ENCODE measurements at regions not wholly inside any gene's neighbourhood (a gene's known extent, or its start where the extent isn't known, plus 50 kb on each side); places are given as distances from the start of the nearest gene placed in this dataset.
"Not testable (repeated sequence)": the region's sequence is repeated elsewhere in the genome, so short reads cannot be mapped to it uniquely, and the experiment has no call there.

DNA sequence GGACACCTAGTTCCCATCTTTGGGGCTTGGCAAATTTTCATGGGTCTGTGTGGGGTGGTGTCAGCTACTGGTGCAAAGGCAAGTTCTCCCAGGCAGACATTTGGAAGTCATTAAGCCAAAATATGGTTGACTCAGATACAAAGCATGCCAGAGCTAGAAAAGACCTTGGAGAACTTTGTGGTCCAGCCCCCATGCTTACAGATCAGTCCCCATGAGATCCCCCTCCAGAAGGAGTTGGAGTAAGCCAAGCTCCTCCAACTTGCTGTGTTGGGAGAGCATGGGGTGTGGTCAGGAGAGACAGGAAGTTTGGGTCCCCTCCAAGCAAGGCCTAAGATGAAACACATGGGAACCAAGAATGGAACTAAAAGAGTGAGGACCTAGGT, 224.5 kb downstream of the CYP26B1 start:
- no peak for DNase-seq (ENCODE audit: low read depth in 2 of 2)

DNA sequence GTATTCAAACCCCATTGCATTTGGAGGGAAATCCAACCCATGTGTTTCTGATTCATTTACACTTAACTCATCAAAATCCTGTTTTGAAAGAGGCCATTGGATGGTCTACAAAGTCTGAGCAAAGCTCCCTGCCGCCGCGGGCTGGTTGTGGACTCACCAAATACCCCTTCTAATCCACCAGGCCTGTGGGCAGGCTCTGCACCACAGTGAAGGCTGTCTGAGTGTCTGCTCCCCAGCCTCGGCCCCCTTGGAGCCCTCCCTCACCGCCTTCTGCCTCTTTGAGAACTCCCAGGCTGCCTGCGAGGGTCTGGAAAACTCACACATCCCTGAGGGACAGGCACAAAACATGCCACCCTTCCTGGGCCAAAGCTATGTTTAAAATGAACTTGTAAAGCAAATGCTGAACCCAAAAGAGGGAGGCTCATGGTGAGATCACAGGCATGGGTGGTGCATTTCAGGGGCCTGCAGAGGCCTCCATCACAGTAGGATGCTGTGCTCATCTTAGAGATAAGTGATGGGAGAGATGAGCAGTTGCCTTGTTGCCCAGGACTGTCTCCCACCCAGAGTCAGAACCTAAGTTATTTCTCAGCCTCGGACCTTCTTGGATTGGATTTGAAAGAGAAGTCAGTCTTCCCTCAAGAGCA, 225.0 kb downstream of the CYP26B1 start:
- DNase-seq (ENCODE audit: low read depth in 2 of 2), result no peak

DNA sequence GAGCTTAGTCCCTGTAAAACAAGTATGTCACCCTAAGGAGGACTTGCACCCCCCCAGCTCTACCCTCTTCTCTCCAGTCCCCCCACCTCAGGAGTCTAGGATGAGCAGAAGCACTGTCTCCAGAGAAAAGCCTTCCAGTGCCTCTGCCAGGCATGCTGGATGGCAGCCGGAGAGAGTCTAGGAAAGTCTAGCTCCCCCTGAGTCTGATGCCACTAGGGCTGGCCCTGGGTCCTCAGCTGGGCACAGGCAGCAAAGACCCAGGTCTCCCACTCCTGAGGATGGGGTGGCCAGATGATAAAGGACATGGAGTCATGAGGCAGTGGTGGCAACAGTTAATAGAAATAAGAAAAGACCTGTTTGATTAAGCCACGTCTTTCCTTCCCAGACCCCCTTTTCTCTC, 225.6 kb downstream of the CYP26B1 start:
- DNase-seq (ENCODE audit: low read depth in 2 of 2), result no peak

DNA sequence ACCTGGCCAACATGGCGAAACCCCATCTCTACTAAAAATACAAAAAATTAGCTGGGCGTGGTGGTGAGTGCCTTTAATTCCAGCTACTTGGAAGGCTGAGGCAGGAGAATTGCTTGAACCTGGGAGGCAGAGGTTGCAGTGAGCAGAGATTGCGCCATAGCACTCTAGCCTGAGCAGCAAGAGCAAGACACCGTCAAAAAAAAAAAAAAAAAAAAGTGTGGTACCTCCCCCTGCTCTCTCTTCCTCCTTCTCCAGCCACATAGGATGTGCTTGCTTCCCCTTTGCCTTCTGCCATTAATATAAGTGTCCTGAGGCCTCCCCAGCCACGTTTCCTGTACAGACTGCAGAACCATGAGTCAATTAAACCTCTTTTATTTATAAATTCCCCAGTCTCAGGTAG, 226.8 kb downstream of the CYP26B1 start:
- DNase-seq (ENCODE audit: low read depth in 2 of 2), result not testable (repeated sequence)

DNA sequence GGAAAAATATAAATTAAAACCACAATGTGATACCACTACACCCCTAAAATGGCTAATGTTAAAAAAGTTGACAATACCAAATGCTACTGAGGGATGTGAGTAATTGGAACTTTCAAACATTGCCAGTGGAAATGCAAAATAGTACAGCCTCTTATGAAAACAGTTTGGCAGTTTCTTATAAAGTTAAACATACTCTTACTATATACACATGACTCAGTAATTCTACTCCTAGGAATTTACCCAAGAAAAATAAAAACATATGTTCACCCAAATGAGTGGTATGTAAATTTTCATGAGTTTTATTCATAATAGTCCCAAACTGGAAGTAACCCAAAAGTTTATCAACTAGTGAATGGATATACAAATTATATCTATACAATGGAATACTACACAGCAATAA, 228.0 kb downstream of the CYP26B1 start:
- DNase-seq (ENCODE audit: low read depth in 2 of 2), result no peak

DNA sequence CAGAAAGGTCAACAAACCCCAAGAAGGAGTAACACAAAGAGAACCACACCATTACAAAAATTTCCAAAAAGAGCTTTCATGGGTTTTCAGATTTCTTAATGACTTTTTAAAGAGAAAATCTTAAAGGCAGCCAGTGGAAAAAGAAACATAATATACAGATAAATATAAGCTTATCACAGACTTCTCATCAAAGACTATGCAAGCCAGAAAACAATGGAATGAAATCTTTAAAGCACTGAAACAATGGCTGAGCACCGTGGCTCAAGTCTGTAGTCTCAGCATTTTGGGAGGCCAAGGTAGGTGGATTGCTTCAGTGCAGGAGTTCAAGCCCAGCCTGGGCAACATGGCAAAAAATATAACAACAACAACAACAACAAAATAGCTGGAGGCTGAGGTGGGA, 237.4 kb downstream of the CYP26B1 start:
- DNase-seq (ENCODE audit: low read depth in 2 of 2), result no peak

DNA sequence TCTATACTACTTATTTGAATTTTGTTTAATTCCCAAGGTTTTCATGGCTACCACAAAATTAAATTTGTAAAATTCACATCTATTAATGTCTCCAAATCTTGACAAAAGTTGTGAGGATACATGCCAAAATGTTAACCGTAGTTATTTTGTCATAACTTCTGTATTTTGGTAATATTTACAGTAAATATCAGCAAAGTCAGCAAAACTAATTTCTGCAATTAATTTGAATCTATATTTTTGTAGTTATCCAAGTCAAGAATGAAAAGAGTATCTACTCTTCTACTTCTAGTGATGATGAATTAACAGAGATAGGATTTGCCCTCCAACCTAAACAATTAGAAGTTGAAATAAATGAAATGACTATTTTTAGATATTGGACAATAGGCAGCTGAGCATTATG, 238.9 kb downstream of the CYP26B1 start:
- no peak for DNase-seq (ENCODE audit: low read depth in 2 of 2)

DNA sequence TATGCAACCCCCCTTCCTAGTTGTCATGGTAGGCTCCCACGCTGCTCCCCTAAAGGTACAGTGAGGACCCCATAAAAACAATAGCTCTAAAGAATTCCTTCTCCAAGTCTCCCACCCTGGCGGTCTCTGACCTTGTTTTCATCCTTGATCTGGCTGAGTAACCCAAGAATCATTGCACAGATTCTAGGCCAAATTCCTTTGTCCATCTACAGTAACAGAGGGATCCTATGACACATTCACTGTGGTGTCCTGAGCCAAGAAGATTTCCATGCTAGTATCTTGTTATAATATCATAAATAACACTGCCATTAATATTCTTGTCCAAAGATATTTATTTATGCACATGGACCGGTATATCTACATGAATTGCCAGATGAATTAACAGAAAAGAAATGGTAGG, 240.2 kb downstream of the CYP26B1 start:
- no peak for DNase-seq (ENCODE audit: low read depth in 2 of 2)

DNA sequence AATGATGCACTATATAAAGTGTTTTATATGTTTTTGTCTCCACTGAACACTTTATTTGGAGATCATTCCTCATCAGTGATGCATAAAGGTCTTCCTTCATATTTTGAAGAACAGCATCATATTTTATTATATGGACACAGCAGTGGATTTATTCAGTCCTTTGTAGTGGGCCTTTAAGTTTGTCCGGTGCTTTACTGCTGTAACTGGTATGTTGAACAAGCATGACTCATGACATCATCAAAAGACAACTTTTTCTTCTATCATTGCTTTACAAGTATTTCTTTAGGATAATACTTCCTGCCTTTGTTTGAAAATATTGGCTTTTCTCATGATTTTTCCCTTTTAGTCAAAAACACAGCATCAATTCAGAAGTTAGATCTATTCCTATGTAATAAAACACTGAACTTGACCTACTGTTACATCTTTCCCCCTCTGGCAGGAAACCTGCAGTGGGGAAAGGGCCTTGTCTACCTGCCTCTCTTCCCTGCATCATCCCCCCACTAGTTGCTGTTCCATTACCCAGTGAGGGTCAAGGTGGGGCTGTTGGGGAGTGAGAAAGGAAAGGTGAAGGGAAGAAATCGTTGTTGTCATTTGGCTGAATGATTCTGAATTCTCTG, 241.2 kb downstream of the CYP26B1 start:
- no peak for DNase-seq (ENCODE audit: low read depth in 2 of 2)

DNA sequence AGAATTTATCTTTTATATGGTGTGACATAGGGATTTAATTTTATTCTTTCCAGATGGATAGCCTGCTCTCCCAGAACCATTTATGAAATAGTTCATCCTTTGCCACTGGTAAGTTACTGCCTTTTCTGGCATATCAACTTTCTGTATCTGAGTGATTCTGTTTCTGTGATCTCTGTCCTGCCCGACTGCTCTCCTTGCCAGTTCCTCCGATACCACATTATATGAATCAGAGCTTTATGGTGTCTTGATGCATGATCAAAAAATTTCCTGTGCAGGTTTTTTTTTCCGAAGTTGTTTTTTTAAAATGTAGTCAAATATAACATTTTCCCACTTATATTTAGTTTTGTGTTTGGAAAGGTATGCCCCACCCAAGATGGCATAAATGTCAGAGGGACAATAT, 242.5 kb downstream of the CYP26B1 start:
- no peak for DNase-seq (ENCODE audit: low read depth in 2 of 2)

DNA sequence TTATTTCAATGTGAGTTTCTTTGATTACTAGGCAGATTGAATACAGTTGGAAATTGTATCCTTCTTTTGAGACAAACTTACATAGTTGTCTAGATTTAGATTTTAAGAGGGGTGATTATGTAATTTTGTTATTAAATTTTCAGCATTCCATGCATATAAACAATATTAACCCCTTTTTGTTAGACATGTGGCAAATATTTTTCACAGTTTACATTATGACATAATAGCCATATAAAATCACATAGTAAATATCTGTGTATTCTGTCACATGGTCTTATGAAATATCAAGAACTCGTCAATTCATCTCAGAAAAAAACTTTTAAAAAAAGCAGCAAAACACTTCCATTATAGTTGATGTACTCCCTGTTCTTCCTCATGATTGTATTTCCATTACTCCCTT, 243.8 kb downstream of the CYP26B1 start:
- DNase-seq (ENCODE audit: low read depth in 2 of 2), result no peak

DNA sequence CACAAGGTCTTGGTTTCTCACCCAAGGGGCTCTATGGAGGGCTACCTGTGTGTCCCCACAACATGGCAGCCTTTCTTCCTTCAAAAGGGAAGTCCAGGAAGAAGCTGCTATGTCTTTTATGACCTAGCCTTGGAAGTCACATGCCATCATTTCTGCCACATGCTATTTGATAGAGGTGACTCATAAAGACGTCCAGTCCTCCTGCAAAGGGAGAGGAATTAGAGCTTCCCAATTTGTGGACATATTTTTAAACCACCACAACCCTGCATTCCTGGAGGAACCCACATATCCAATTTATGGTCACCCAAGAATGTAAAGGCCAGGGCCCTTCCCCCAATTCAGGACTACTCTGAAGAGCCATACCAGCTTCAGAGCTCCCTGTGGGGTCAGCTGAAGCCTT, 246.2 kb downstream of the CYP26B1 start:
- no peak for DNase-seq (ENCODE audit: low read depth in 2 of 2)

DNA sequence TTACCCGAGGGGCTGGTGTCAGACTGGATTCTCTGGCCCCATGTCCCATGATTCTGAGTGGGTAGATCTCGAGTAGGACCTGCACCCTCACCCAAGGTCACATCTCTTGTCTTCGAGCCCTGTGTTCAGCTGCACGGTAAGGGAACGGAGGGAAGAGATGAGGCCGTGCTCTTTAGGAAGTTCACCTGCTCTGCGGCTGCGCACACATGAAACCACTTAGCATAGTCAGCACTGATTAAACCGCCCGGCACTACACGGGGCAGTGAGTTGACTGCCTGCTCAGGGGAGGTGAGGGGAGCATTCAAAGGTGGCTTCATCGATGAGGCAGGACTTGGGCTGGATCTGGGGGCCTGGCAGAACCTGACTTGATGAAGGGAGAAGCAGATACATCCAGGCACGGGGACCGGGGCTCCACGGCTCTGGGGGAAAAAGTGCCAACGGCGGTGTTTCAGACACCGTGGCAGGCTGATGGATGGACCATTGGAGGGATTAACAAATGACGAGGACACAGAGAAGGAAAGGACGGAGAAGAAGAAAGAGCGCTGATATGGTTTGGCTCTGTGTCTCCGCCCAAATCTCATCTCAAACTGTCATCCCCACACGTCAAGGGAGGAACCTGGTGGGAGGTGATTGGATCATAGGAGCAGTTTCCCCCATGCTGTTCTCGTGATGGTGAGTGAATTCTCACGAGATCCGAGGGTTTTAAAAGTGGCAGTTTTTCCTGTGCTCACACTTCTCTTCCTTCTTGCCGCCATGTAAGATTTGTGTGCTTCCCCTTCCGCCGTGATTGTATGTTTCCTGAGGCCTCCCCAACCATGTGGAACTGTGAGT, 248.6 kb downstream of the CYP26B1 start:
- DNase-seq (ENCODE audit: low read depth in 2 of 2), result no peak

DNA sequence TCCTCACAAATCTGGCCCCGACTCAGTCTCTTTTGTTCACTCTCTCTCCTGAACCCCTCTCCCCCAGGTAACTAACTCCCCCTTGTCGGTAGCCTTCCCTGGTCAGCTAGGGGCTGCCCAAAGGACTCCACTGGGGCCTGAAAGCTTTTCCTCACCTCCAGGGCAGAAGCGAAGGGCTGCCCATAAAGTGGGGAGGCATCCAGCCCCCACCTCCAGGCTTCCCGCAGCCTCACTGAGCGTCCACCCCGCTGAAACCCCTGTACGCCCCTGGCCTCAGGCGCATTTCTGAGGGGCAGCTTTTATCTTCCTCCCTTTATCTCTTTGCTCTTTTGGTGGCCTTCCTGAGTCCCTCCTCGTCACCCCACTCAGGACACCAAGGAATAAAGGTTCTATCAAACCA, 249.3 kb downstream of the CYP26B1 start:
- DNase-seq (ENCODE audit: low read depth in 2 of 2), result no peak

DNA sequence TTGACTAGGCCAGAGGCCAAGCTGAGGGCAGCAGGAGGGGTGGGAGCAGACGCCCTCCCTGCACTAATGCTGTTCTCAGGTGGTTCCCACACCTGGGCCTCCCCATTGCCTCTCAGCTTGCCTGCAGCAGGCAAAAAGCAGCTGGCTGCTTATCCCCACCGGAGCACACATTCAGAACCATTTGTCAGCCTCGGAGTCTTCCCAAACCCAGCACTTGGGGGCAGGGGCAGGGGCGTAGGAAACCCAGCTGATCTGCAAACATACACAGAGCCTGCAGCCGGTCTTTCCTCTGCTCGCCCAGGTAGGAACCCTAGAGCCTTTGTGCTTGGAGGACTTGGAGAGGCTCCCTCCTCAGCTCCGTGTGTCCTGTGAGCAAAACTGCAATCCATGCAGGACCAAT, 249.8 kb downstream of the CYP26B1 start:
- DNase-seq (ENCODE audit: low read depth in 2 of 2), result no peak

DNA sequence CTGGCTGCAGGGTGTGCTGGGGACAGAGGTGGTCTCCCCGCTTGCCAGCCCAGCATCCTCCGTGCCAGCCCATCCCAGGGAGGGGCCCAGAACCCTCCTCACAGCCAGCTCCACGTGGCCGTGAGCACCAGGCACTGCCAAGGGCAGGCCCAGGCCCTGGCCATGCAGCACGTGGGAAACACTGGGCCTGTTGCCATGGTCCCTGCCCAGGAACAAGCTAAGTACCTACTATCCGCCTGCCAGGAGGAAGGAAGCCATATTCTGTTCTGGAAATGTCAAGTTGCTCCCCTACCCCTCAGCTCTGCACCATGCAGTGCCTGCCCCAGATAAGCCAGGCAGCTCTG, 250.6 kb downstream of the CYP26B1 start:
- DNase-seq (ENCODE audit: low read depth in 2 of 2), result no peak

DNA sequence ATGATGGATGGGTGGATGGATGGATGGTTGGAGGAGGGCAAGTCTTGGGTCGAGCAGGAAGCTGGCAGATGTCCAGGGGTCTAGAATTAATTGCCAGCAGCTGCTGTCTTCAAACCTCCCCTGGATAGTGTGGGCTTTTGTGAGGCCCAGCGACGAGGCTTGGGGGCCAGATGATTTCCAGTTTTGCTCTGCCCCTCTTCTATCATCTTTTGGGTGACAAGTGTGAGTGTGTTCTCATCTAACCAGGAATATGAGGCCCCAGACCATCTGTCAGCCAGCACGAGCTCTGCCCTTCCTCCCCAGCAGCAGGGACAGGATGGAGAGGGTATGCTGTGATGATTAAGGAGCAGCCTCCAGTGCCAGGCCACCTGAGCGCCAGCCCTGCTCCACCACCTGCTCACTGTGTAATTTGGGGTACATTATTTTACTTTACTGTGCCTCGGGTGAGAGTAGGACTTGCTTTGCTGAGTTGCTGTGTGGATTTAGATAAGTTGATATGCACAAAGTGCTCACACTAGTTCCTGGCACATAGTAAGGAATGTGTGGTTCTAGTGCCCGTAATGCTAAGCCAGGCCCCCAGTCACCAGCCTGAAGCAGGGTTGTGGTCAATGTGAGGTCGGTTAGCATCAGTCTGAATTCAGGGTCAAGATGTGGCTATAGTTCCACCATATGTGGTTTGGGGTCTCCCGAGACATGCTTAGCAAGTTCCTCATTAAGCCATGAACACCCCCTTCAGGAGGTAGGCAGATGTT, 251.1 kb downstream of the CYP26B1 start:
- no peak for DNase-seq (ENCODE audit: low read depth in 2 of 2)

DNA sequence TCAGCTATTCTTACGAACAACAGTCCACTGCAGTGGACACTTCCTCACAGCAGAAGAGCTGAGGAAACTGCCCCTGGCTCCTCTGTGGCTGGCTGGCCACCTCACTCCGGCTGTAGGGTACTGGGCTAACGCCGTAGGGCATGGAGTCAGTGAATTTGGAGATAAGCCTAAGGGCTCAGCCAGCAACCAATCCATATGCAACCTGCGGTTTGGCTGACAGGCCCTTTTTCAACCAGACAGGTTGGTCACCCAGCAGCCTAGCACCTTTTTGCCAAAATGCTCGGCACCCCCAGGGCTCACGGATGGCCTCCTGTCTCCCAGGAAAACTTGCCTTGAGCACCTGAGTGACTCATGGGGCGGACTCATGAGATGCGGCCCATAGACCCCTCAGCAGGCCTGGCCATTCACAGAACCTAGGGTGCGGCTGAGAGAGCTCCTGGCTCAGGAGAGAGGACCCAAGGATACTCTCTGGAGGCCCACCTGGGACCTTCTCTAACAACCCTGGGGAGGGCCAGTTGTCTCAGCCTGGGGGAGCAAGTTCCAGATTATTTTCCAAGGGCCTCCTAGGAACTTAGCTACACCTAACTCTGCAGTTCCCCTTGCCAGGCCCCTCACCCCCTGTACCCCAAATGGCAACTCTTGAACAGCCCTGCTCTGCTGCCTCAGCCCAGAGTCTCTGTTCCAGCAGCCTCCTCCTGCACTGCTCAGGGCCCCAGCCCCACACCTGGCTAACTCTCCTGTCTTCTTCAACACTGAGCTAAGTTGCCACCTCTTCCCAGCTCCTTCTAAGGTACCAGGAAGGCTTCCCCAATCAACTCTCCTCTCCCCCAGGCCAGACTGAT, 252.1 kb downstream of the CYP26B1 start:
- no peak for DNase-seq (ENCODE audit: low read depth in 2 of 2)

DNA sequence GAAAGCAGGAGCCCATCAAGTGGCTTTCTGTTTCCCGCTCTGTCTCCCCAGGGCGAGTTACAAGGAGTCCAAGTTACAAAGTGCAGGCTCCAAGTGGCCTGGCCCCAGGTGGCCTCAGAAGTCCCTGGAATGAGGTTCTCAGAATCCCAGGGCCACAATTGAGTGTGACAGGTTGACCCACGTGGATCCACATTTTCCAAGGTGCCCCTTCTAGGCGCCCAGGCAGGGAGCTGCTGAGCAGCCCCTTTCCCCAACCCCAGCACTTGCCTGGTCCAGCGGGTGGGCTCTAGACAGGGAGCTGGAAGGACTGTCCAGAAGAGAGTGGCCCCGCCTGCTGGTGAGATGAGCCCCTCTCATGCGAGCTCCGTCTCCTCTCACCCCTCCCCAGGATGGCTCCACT, 253.4 kb downstream of the CYP26B1 start:
- DNase-seq (ENCODE audit: low read depth in 2 of 2), result no peak

DNA sequence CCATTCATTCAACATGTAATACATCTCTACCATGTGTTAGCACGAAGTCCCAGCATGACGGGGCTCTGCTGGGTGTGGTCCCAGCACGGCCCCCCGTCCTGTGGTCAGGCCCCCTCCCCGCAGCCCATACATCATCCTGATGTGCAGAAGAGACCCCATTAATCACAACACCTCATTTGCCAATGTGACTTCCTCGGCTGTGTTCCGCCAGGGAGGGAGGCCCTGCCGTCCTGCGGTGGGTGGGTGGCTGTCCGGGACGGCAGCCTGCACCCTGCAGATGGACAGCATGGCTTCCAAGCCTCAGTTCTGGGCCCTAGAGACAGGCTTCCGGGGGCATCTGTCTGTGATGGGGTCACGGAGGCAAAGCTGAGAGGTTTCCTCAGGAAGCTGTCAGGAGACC, 254.0 kb downstream of the CYP26B1 start:
- no peak for DNase-seq (ENCODE audit: low read depth in 2 of 2)

DNA sequence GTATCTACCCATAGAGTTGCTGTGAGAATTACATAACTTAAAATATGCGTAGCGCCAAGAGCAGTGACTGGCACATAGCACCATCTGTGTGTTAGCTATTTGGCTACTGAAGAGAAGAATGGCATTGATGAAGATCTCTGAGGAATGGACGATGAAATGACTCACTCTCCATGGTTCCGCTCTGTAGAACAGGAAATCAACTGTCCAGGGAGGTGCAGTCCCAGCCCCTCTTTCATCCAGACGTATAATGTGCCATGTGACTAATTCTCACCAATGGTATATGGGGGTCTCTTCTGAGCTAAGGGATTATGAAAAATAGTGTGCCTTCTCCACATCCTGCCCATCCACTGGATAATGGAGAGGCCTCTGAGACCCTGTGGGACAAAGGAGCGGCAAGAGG, 254.8 kb downstream of the CYP26B1 start:
- DNase-seq (ENCODE audit: low read depth in 2 of 2), result no peak

DNA sequence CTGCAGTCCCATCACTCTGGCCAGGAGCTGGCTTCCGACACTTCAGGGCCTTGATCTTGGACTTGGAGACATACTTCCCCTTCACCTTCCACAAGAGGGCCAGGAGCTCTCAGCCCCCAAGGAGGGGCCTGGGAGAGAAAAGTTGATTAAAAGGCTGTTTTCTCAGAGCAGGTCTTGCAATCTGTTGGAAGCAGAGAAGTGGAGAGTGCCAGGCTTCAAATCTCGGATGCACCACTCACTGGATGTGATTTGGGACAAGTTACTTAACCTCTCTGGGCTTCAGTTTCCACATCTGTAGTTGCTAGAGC, 255.3 kb downstream of the CYP26B1 start:
- no peak for DNase-seq (ENCODE audit: low read depth in 2 of 2)

Measured in stimulated activated CD4-positive, alpha-beta T cell treated with anti-CD3 and anti-CD28 coated beads, Interleukin-1b, Interleukin-23, amount 100 ng/mL, for 4 hours (primary cell).